ENCODE measurements at regions not wholly inside any gene's neighbourhood (a gene's known extent, or its start where the extent isn't known, plus 50 kb on each side); places are given as distances from the start of the nearest gene placed in this dataset.

DNA sequence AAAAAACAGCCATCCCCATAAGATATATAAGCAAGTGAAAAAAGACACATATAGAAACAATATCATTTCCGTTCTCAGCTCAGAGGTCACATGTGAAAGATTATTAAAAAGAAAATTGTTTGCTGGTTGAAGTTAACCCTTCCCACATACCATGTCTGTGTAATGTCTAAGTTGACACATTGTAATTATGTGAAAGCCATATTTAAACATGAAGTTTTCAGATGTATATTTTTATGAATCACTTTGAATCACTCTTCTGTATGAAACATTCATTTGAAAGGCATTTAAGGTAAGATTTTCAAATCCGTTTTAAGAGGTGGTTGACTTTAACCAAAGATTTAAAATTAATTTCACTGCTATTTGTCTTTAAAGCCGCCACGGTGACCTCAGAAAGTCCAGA is 441.9 kb downstream of the RND3 start:
- Histone ChIP-seq H3K36me3 (no peaks in the 10 kb centered on the region), H3K27me3 (no peaks in the 10 kb centered on the region), H3K27ac (no peak overlapping the region), H3K4me1 (no peaks in the 10 kb centered on the region), H3K4me3 (no peak overlapping the region), H3K9me3 (no peaks in the 10 kb centered on the region)
- WGBS, 2 donors (ENCODE audit: low coverage in 1 of 2) = 87 to 89% methylated on average over 4 of the region's 4 CpGs
- no peak for DNase-seq
- intact Hi-C loops (cut with DNase I; ENCODE audit: low total_unique reads) = no loop called here
- TF ChIP-seq EP300 (IDR thresholded peaks at IDR 0.05; ENCODE audit: low read depth) (no peak), POLR2AphosphoS5 (IDR thresholded peaks at IDR 0.05) (no peak), POLR2A (IDR thresholded peaks at IDR 0.05) (no peak)
- TF ChIP-seq, protein P1, sequence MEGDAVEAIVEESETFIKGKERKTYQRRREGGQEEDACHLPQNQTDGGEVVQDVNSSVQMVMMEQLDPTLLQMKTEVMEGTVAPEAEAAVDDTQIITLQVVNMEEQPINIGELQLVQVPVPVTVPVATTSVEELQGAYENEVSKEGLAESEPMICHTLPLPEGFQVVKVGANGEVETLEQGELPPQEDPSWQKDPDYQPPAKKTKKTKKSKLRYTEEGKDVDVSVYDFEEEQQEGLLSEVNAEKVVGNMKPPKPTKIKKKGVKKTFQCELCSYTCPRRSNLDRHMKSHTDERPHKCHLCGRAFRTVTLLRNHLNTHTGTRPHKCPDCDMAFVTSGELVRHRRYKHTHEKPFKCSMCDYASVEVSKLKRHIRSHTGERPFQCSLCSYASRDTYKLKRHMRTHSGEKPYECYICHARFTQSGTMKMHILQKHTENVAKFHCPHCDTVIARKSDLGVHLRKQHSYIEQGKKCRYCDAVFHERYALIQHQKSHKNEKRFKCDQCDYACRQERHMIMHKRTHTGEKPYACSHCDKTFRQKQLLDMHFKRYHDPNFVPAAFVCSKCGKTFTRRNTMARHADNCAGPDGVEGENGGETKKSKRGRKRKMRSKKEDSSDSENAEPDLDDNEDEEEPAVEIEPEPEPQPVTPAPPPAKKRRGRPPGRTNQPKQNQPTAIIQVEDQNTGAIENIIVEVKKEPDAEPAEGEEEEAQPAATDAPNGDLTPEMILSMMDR (IDR thresholded peaks at IDR 0.05) = no peak
- in situ Hi-C loops (cut with MboI; ENCODE audit: low pct_ligation_motif_present in 1 of 4, low pct_unique_long_range_greater_than_20kb in 1 of 4, low sequenced_read_pairs in 3 of 4) = no loop called here

- intact Hi-C loops (cut with DNase I; ENCODE audit: low total_unique reads) (no loop called here), in situ Hi-C loops (cut with MboI; ENCODE audit: low pct_ligation_motif_present in 1 of 4, low pct_unique_long_range_greater_than_20kb in 1 of 4, low sequenced_read_pairs in 3 of 4) (no loop called here)
- Histone ChIP-seq H3K4me1 (no peaks in the 10 kb centered on the region), H3K4me3 (no peak overlapping the region), H3K27me3 (no peaks in the 10 kb centered on the region), H3K36me3 (no peaks in the 10 kb centered on the region), H3K9me3 (no peaks in the 10 kb centered on the region), H3K27ac (no peak overlapping the region)
- TF ChIP-seq POLR2AphosphoS5 (IDR thresholded peaks at IDR 0.05) (no peak), EP300 (IDR thresholded peaks at IDR 0.05; ENCODE audit: low read depth) (no peak), POLR2A (IDR thresholded peaks at IDR 0.05) (no peak)
- TF ChIP-seq, protein P1 (IDR thresholded peaks at IDR 0.05) = no peak
- 79 to 84% methylated on average over 2 of the region's 2 CpGs for WGBS, 2 donors (ENCODE audit: low coverage in 1 of 2)
- DNase-seq = no peak
Measured at GRCh38 chr2:150043172-150043500, 444.3 kb downstream of the RND3 start.

DNA sequence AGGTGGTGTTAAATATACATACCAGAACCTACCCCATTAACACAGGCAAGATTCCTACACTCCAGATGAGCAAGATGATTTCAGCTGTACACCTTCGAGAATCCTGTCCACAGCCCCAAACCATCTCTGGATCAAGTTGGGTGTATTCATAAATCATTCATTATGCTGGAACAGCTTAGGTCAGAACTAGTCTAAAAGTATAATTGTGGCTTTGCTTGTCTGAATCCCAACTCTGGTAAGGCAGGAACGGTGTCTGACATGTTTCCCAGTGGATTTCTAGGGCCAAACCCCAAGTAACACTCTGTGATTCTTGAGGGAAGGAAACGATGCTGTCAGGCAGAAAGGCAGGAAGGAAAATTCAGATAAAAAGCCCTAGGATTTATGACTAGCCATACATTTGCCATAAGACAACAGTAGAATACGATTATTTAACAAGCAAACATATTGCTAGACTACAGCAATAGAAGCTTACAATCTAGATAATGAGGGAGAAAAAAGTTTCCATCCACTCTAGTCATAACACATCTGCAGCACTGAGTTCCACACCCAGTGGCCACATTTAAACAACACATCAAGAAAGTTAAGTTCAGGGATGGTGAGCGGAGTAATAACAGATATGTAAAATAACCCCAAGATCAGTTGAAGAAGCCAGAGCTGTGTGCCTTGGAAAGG is 444.8 kb downstream of the RND3 start:
- Histone ChIP-seq H3K27ac (no peak overlapping the region), H3K9me3 (no peaks in the 10 kb centered on the region), H3K27me3 (no peaks in the 10 kb centered on the region), H3K36me3 (no peaks in the 10 kb centered on the region), H3K4me3 (no peak overlapping the region), H3K4me1 (no peaks in the 10 kb centered on the region)
- no peak for DNase-seq
- TF ChIP-seq POLR2A (IDR thresholded peaks at IDR 0.05) = no peak
- TF ChIP-seq, protein P1 (IDR thresholded peaks at IDR 0.05) = no peak
- TF ChIP-seq EP300 (IDR thresholded peaks at IDR 0.05; ENCODE audit: low read depth) = no peak
- in situ Hi-C loops (cut with MboI; ENCODE audit: low pct_ligation_motif_present in 1 of 4, low pct_unique_long_range_greater_than_20kb in 1 of 4, low sequenced_read_pairs in 3 of 4) = no loop called here
- 56 to 83% methylated on average over 1 to 5 of the region's 5 CpGs for WGBS, 2 donors (ENCODE audit: low coverage in 1 of 2)
- intact Hi-C loops (cut with DNase I; ENCODE audit: low total_unique reads) = no loop called here

DNA sequence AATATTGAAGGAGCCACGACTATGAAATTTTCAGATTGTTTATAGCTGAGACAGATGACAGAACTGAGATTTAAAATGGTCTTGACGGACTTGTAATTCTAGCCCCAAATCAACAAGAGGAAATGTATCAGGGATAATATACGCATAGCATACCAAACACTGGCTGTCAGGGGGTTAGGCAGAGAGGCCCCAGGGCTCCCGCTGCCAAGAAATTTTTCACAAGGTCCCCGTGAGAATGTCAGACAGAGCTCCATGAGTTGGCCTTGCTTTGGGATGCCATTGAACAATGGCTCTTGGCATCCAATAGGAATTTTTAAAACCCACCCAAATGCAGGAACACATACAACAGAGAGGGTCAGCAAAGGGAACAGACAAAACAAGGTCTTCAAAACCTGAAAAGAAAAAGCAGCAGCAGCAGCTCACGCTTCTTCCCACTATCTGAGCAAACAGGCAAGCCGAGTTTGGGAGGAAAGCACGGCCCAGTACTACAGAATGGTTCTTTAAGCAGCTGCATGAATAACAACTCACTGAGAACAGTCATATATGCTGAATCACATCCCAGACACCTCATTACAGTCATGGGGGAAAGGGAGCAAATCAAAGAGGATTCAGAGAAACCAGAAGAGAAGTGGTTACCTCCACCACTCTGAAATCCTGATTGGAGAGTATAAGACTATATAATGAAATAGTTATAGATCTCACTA is 445.6 kb downstream of the RND3 start:
- WGBS, 2 donors (ENCODE audit: low coverage in 1 of 2) = 88% methylated on average over 8 of the region's 8 CpGs
- in situ Hi-C loops (cut with MboI; ENCODE audit: low pct_ligation_motif_present in 1 of 4, low pct_unique_long_range_greater_than_20kb in 1 of 4, low sequenced_read_pairs in 3 of 4) = no loop called here
- no peak overlapping the region for H3K27ac ChIP-seq
- H3K36me3 ChIP-seq = no peaks in the 10 kb centered on the region
- no peak overlapping the region for H3K4me3 ChIP-seq
- DNase-seq = no peak
- intact Hi-C loops (cut with DNase I; ENCODE audit: low total_unique reads) = no loop called here
- no peaks in the 10 kb centered on the region for H3K27me3 ChIP-seq
- no peak for TF ChIP-seq EP300 (IDR thresholded peaks at IDR 0.05; ENCODE audit: low read depth)
- TF ChIP-seq POLR2A (IDR thresholded peaks at IDR 0.05) = no peak
- TF ChIP-seq POLR2AphosphoS5 (IDR thresholded peaks at IDR 0.05) = no peak
- TF ChIP-seq, protein P1 (IDR thresholded peaks at IDR 0.05) = no peak
- no peaks in the 10 kb centered on the region for H3K9me3 ChIP-seq
- H3K4me1 ChIP-seq = no peaks in the 10 kb centered on the region
